ENCODE measurements at regions not wholly inside any gene's neighbourhood (a gene's known extent, or its start where the extent isn't known, plus 50 kb on each side); places are given as distances from the start of the nearest gene placed in this dataset.
"Not testable (repeated sequence)": the region's sequence is repeated elsewhere in the genome, so short reads cannot be mapped to it uniquely, and the experiment has no call there.

DNA sequence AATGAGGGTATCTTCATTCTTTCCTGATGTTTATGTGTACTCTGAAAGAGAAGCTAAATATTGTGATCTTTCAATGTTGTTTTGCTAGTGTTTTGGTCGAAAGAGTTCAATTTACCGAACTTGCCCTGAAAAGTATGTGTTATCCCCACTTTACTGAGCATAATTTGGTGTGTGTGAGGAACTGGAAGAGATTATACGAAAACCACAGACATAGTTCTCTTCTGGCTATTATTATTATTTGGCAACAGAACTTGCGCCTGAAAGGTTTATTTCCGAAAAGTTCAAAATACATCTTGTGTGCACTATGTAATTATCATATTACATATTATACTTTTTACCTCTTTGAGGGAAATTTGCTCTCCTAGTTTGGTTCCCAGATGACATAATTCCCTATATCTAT is 232.5 kb upstream of the INTU start:
- H3K36me3 ChIP-seq = no peaks in the 10 kb centered on the region
- H3K4me3 ChIP-seq = no peak overlapping the region
- no peaks in the 10 kb centered on the region for H3K4me1 ChIP-seq
- intact Hi-C loops (cut with DNase I) = no loop called here
- no peaks in the 10 kb centered on the region for H3K27me3 ChIP-seq
- H3K27ac ChIP-seq = no peak overlapping the region
- DNase-seq (ENCODE audit: extremely low spot score in 2 of 2) = no peak
- TF ChIP-seq POLR2AphosphoS5 (IDR thresholded peaks at IDR 0.05; ENCODE audit: insufficient read depth in 1 of 2, low read depth in 1 of 2) (no peak), POLR2A (IDR thresholded peaks at IDR 0.05) (no peak)
- TF ChIP-seq, protein P1, sequence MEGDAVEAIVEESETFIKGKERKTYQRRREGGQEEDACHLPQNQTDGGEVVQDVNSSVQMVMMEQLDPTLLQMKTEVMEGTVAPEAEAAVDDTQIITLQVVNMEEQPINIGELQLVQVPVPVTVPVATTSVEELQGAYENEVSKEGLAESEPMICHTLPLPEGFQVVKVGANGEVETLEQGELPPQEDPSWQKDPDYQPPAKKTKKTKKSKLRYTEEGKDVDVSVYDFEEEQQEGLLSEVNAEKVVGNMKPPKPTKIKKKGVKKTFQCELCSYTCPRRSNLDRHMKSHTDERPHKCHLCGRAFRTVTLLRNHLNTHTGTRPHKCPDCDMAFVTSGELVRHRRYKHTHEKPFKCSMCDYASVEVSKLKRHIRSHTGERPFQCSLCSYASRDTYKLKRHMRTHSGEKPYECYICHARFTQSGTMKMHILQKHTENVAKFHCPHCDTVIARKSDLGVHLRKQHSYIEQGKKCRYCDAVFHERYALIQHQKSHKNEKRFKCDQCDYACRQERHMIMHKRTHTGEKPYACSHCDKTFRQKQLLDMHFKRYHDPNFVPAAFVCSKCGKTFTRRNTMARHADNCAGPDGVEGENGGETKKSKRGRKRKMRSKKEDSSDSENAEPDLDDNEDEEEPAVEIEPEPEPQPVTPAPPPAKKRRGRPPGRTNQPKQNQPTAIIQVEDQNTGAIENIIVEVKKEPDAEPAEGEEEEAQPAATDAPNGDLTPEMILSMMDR (IDR thresholded peaks at IDR 0.05) = no peak
- no peaks in the 10 kb centered on the region for H3K9me3 ChIP-seq

DNA sequence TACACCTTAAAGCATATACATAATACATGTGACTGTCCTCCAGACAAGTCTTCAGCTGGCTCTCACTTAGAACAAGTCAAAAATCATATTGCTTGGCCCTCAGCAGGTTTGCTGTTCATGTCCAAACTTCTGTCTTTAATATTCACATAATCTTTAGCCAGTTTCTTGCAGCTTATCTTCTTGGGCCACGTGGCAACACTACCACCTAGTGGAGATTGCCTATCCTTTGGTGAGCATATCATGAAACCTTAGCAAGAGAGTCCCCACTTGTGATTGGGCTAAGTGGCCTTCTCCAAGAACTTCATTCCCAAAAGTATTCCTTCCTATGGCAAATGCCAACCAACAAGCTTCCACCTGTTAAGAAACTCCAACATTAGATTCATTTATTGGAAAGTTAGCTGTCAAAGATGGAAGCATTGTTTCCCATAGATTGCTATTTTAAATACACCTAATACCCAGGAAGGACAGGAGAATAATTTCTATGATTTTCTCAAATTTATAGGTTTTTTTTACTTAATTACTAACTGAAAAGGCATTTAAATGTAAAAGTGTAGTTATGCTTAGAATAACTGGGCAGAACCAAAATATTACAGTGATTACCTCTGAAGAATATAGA is 231.9 kb upstream of the INTU start:
- no peaks in the 10 kb centered on the region for H3K36me3 ChIP-seq
- no peak overlapping the region for H3K4me3 ChIP-seq
- H3K27me3 ChIP-seq = no peaks in the 10 kb centered on the region
- TF ChIP-seq, protein P1 (IDR thresholded peaks at IDR 0.05) = peak in 2 of 3 experiments; percentile 28 to 51
- no peak for TF ChIP-seq POLR2A (IDR thresholded peaks at IDR 0.05)
- no peak for DNase-seq (ENCODE audit: extremely low spot score in 2 of 2)
- intact Hi-C loops (cut with DNase I) = no loop called here
- H3K9me3 ChIP-seq = no peaks in the 10 kb centered on the region
- H3K4me1 ChIP-seq = no peaks in the 10 kb centered on the region
- H3K27ac ChIP-seq = no peak overlapping the region

DNA sequence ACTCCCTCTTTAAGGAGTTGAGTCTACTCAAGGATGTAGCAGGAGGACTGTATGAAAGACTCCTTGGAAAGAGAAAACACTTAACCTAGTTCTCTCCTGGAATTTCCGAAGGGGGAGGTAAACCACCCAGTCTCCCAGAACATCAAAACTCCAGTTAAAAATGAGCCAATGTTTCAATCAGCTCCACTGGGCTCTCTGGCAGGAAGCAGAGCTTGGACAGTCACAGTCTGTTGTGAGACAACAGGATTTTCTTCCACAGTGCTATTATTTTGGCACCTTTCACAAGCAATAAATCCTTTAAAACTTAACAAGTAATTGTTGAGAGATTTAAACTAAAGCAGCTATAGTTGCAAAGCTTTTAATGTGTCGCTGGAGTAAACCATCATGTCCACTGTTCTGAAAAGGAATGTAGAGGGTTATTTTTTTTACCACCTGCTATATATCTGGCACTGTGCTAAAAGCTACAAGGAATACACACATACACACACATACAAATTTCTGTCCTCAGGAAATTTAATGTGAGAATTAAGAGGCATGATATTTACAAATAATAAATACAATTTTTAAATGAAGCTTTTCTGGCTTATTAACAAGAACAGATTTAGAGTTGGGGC is 229.2 kb upstream of the INTU start:
- H3K4me3 ChIP-seq = no peak overlapping the region
- no peaks in the 10 kb centered on the region for H3K36me3 ChIP-seq
- no peak overlapping the region for H3K27ac ChIP-seq
- intact Hi-C loops (cut with DNase I) = no loop called here
- no peaks in the 10 kb centered on the region for H3K4me1 ChIP-seq
- DNase-seq (ENCODE audit: extremely low spot score in 2 of 2) = no peak
- H3K9me3 ChIP-seq = no peaks in the 10 kb centered on the region
- H3K27me3 ChIP-seq = no peaks in the 10 kb centered on the region
- TF ChIP-seq POLR2A (IDR thresholded peaks at IDR 0.05) (no peak), POLR2AphosphoS5 (IDR thresholded peaks at IDR 0.05; ENCODE audit: insufficient read depth in 1 of 2, low read depth in 1 of 2) (no peak)
- TF ChIP-seq, protein P1 (IDR thresholded peaks at IDR 0.05) = no peak

DNA sequence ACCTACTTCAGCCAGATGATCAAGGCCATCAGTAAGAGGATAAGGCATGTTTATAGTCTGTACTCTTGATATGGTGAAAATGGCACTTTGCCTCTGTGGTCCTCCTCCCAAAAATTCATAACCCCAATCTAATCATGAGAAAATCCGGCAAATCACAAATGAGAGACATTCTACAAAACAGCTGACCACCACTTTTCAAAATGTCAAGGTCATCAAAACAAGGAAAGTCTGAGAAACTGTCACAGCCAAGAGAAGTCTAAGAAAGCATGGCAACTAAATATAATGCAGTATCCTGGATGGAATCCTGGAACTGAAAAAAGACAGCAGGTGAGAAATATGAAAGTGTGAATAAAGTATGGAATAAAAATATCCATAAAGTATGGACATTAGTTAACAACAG is 226.6 kb upstream of the INTU start:
- H3K9me3 ChIP-seq = no peaks in the 10 kb centered on the region
- H3K4me1 ChIP-seq = no peaks in the 10 kb centered on the region
- no peak overlapping the region for H3K4me3 ChIP-seq
- no peak overlapping the region for H3K27ac ChIP-seq
- TF ChIP-seq POLR2A (IDR thresholded peaks at IDR 0.05) (no peak), POLR2AphosphoS5 (IDR thresholded peaks at IDR 0.05; ENCODE audit: insufficient read depth in 1 of 2, low read depth in 1 of 2) (no peak)
- TF ChIP-seq, protein P1 (IDR thresholded peaks at IDR 0.05) = no peak
- intact Hi-C loops (cut with DNase I) = no loop called here
- no peaks in the 10 kb centered on the region for H3K27me3 ChIP-seq
- H3K36me3 ChIP-seq = no peaks in the 10 kb centered on the region
- no peak for DNase-seq (ENCODE audit: extremely low spot score in 2 of 2)

GRCh38 chr4:127407572-127407971 is 225.2 kb upstream of the INTU start:
- H3K27ac ChIP-seq; DNase-seq (ENCODE audit: extremely low spot score in 2 of 2); H3K4me1 ChIP-seq; H3K4me3 ChIP-seq; intact Hi-C loops (cut with DNase I); H3K36me3 ChIP-seq; H3K9me3 ChIP-seq; H3K27me3 ChIP-seq: not testable (repeated sequence)
